GM12878 (cell line): ENCODE measurements at regions not wholly inside any gene's neighbourhood (a gene's known extent, or its start where the extent isn't known, plus 50 kb on each side); places are given as distances from the start of the nearest gene placed in this dataset.

Experiments
- BCL11A ChIP-seq: IDR thresholded peaks from 2 replicates; pipeline ENCODE4 v1.6.1; 2011; ENCODE audit warnings: low read depth, low read length
- ESRRA ChIP-seq: IDR thresholded peaks from 2 replicates; pipeline ENCODE4 v1.6.1; 2012; ENCODE audit warnings: mild to moderate bottlenecking, low read length, improper control_type of control experiment
- HDAC2 ChIP-seq: fragments of 200-600 bp; sonication (generic); IDR thresholded peaks from 2 replicates; pipeline ENCODE4 v1.6.1; 2017
- POLR2A ChIP-seq: IDR thresholded peaks from 2 replicates; pipeline ENCODE4 v1.6.1; 2011; ENCODE audit warnings: low read depth, mild to moderate bottlenecking, low read length
- RCOR1 ChIP-seq: conservative IDR thresholded peaks from 2 replicates; pipeline ENCODE4 v1.6.1; 2012; ENCODE audit warnings: low read depth, low read length, improper control_type of control experiment
- RFX5 ChIP-seq: IDR thresholded peaks from 2 replicates; pipeline ENCODE4 v1.6.1; 2011; ENCODE audit warnings: low read depth, low read length, improper control_type of control experiment
- SRF ChIP-seq, 2 experiments: IDR thresholded peaks; 2 replicates each; pipeline ENCODE4 v1.6.1; 2011; ENCODE audit warnings: low read depth in 2 of 2, low read length in 2 of 2, mild to moderate bottlenecking in 1 of 2, moderate library complexity in 1 of 2
- STAT3 ChIP-seq: IDR thresholded peaks from 2 replicates; pipeline ENCODE4 v1.6.1; 2011; ENCODE audit warnings: low read depth, low read length, improper control_type of control experiment
- SUZ12 ChIP-seq: fragments of 200-600 bp; sonication (generic); IDR thresholded peaks from one replicate; pipeline ENCODE4 v1.6.1; 2018; ENCODE audit warnings: antibody characterized with exemption, mild to moderate bottlenecking; ENCODE audit not compliant: unreplicated experiment
- ZNF217 ChIP-seq: fragments of 450-650 bp; IDR thresholded peaks from 2 replicates; pipeline ENCODE4 v1.6.1; 2017; ENCODE audit warnings: antibody characterized with exemption, mild to moderate bottlenecking
- TF ChIP-seq, protein P1 (sequence below), 3 experiments: IDR thresholded peaks in 2 of 3; conservative IDR thresholded peaks in 1 of 3; 2 replicates each; pipeline ENCODE4 v1.5.1; 2011; ENCODE audit warnings: low read depth in 3 of 3, low read length in 3 of 3, mild to moderate bottlenecking in 3 of 3, control low read depth in 2 of 3, moderate library complexity in 2 of 3, inconsistent platforms in 1 of 3, mixed read lengths in 1 of 3; ENCODE audit not compliant: control insufficient read depth in 2 of 3, insufficient read depth in 1 of 3; ENCODE audit errors: extremely low read depth in 1 of 3
- TF ChIP-seq, protein P2 (sequence below): fragments of 150-350 bp; IDR thresholded peaks from 2 replicates; pipeline ENCODE4 v1.6.1; 2016; ENCODE audit warnings: low read depth, low read length
- TF ChIP-seq, protein P3 (sequence below): IDR thresholded peaks from 2 replicates; pipeline ENCODE4 v1.6.1; 2012; ENCODE audit warnings: low read depth, low read length, improper control_type of control experiment

DNA sequence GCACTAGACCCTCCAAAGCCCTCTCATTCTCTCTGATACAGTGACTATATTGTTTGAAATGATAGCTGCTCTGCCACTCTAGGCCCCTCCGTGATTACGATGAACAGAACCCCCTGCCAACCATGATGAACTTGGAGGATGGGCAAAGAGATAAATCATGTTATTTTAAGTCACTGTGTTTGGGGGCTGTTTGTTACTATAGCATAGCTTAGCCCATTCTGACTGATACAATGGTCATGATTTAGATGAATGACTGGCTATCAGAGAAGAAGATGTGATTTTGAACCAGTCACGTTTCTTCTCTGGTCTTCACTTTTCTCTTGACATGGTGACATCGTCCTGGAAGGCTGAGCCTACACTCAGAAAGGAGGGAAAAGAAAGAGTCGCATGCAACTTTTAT, 95.4 kb upstream of the HABP2 start:
- TF ChIP-seq BCL11A (no peak), RCOR1 (no peak), STAT3 (no peak), POLR2A (no peak), SRF (IDR thresholded peaks at IDR 0.05; ENCODE audit: low read depth in 2 of 2, low read length in 2 of 2) (no peak), RFX5 (no peak), HDAC2 (no peak), SUZ12 (no peak), ESRRA (no peak), ZNF217 (no peak)
- TF ChIP-seq, protein P1, sequence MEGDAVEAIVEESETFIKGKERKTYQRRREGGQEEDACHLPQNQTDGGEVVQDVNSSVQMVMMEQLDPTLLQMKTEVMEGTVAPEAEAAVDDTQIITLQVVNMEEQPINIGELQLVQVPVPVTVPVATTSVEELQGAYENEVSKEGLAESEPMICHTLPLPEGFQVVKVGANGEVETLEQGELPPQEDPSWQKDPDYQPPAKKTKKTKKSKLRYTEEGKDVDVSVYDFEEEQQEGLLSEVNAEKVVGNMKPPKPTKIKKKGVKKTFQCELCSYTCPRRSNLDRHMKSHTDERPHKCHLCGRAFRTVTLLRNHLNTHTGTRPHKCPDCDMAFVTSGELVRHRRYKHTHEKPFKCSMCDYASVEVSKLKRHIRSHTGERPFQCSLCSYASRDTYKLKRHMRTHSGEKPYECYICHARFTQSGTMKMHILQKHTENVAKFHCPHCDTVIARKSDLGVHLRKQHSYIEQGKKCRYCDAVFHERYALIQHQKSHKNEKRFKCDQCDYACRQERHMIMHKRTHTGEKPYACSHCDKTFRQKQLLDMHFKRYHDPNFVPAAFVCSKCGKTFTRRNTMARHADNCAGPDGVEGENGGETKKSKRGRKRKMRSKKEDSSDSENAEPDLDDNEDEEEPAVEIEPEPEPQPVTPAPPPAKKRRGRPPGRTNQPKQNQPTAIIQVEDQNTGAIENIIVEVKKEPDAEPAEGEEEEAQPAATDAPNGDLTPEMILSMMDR (IDR thresholded peaks at IDR 0.05 in 2 of 3, conservative IDR thresholded peaks at IDR 0.05 in 1 of 3; ENCODE audit: control insufficient read depth in 2 of 3, extremely low read depth in 1 of 3, insufficient read depth in 1 of 3, low read depth in 3 of 3, low read length in 3 of 3), result no peak
- TF ChIP-seq, protein P2, sequence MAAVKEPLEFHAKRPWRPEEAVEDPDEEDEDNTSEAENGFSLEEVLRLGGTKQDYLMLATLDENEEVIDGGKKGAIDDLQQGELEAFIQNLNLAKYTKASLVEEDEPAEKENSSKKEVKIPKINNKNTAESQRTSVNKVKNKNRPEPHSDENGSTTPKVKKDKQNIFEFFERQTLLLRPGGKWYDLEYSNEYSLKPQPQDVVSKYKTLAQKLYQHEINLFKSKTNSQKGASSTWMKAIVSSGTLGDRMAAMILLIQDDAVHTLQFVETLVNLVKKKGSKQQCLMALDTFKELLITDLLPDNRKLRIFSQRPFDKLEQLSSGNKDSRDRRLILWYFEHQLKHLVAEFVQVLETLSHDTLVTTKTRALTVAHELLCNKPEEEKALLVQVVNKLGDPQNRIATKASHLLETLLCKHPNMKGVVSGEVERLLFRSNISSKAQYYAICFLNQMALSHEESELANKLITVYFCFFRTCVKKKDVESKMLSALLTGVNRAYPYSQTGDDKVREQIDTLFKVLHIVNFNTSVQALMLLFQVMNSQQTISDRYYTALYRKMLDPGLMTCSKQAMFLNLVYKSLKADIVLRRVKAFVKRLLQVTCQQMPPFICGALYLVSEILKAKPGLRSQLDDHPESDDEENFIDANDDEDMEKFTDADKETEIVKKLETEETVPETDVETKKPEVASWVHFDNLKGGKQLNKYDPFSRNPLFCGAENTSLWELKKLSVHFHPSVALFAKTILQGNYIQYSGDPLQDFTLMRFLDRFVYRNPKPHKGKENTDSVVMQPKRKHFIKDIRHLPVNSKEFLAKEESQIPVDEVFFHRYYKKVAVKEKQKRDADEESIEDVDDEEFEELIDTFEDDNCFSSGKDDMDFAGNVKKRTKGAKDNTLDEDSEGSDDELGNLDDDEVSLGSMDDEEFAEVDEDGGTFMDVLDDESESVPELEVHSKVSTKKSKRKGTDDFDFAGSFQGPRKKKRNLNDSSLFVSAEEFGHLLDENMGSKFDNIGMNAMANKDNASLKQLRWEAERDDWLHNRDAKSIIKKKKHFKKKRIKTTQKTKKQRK, result no peak
- TF ChIP-seq, protein P3, sequence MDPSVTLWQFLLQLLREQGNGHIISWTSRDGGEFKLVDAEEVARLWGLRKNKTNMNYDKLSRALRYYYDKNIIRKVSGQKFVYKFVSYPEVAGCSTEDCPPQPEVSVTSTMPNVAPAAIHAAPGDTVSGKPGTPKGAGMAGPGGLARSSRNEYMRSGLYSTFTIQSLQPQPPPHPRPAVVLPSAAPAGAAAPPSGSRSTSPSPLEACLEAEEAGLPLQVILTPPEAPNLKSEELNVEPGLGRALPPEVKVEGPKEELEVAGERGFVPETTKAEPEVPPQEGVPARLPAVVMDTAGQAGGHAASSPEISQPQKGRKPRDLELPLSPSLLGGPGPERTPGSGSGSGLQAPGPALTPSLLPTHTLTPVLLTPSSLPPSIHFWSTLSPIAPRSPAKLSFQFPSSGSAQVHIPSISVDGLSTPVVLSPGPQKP, result no peak
